Stimulated activated CD8-positive, alpha-beta memory T cell treated with anti-CD3 and anti-CD28 coated beads, Interleukin-2, amount 100 ng/mL, for 1 hour (primary cell): ENCODE measurements at regions not wholly inside any gene's neighbourhood (a gene's known extent, or its start where the extent isn't known, plus 50 kb on each side); places are given as distances from the start of the nearest gene placed in this dataset.

Experiments used
- DNase-seq, 2 donors: peaks; one replicate each; pipeline ENCODE4 v3.0.0-alpha.2; 2020; ENCODE audit warnings: low read depth in 2 of 2

GRCh38 chr5:167305591-167306213 is 985.7 kb upstream of the WWC1 start:
- no peak for DNase-seq

GRCh38 chr5:167307042-167307441 is 984.4 kb upstream of the WWC1 start:
- DNase-seq: no peak

- DNase-seq: no peak
Measured at GRCh38 chr5:167308466-167308865, 983.0 kb upstream of the WWC1 start.

- DNase-seq: no peak
Measured at GRCh38 chr5:167309941-167310517, 981.4 kb upstream of the WWC1 start.

- no peak for DNase-seq
Measured at GRCh38 chr5:167311340-167311739, 980.1 kb upstream of the WWC1 start.

- no peak for DNase-seq
Measured at GRCh38 chr5:167312225-167312624, 979.2 kb upstream of the WWC1 start.

- DNase-seq: no peak
Measured at GRCh38 chr5:167315762-167316161, 975.7 kb upstream of the WWC1 start.

GRCh38 chr5:167317884-167318283 is 973.6 kb upstream of the WWC1 start:
- DNase-seq: no peak

GRCh38 chr5:167319243-167319642 is 972.2 kb upstream of the WWC1 start:
- no peak for DNase-seq

GRCh38 chr5:167320019-167320418 is 971.4 kb upstream of the WWC1 start:
- DNase-seq: no peak

GRCh38 chr5:167332309-167332708 is 959.1 kb upstream of the WWC1 start:
- no peak for DNase-seq

- no peak for DNase-seq
Measured at GRCh38 chr5:167336161-167336560, 955.3 kb upstream of the WWC1 start.

- DNase-seq: no peak
Measured at GRCh38 chr5:167339205-167339604, 952.2 kb upstream of the WWC1 start.

- no peak for DNase-seq
Measured at GRCh38 chr5:167346461-167346860, 945.0 kb upstream of the WWC1 start.

- DNase-seq: no peak
Measured at GRCh38 chr5:167348251-167348926, 943.1 kb upstream of the WWC1 start.

GRCh38 chr5:167348980-167349379 is 942.5 kb upstream of the WWC1 start:
- no peak for DNase-seq

- DNase-seq: no peak
Measured at GRCh38 chr5:167351316-167351715, 940.1 kb upstream of the WWC1 start.

GRCh38 chr5:167352801-167353200 is 938.6 kb upstream of the WWC1 start:
- DNase-seq: no peak

- DNase-seq: no peak
Measured at GRCh38 chr5:167355346-167355745, 936.1 kb upstream of the WWC1 start.

- no peak for DNase-seq
Measured at GRCh38 chr5:167356374-167356773, 935.1 kb upstream of the WWC1 start.

- DNase-seq: no peak
Measured at GRCh38 chr5:167358868-167359492, 932.5 kb upstream of the WWC1 start.

- DNase-seq: no peak
Measured at GRCh38 chr5:167361795-167362194, 929.6 kb upstream of the WWC1 start.

- DNase-seq: no peak
Measured at GRCh38 chr5:167363065-167363464, 928.4 kb upstream of the WWC1 start.
